IMR-90 (cell line): ENCODE measurements at regions not wholly inside any gene's neighbourhood (a gene's known extent, or its start where the extent isn't known, plus 50 kb on each side); places are given as distances from the start of the nearest gene placed in this dataset.

Experiments used
- ATAC-seq: fragments of 200-7000 bp; cut with Tn5 transposase; 2 replicates; pipeline ENCODE4 v1.9.1; 2020; ENCODE audit warnings: low read depth, mild to moderate bottlenecking, moderate library complexity
- BruUV-seq: library from RNA; stranded (reverse); fragments of 400-500 nt; replicated peaks from 2 replicates; lab custom pipeline; 2021; lab: Mats Ljungman, UMichigan
- CTCF ChIA-PET: fragments of 300-600 bp; formaldehyde crosslinking; extraction: SDS; loops from one replicate; lab custom pipeline; 2021; ENCODE audit warnings: antibody characterized with exemption; lab: Yijun Ruan, JAX
- POLR2A ChIA-PET: fragments of 300-600 bp; sonication (Branson Sonifier 250); formaldehyde crosslinking; loops from one replicate; lab custom pipeline; 2022; ENCODE audit warnings: antibody characterized with exemption; ENCODE audit not compliant: unreplicated experiment; lab: Charles Lee
- DNase-seq: peaks from one replicate; pipeline ENCODE4 v3.0.0; 2013
- H2AFZ ChIP-seq: replicated peaks from 2 replicates; pipeline ENCODE3; 2013; ENCODE audit warnings: low read length, mild to moderate bottlenecking; ENCODE audit not compliant: poor library complexity
- H2AK5ac ChIP-seq: 2 replicates; pipeline ENCODE4 v1.6.1; 2013; ENCODE audit warnings: low read depth, low read length, inconsistent platforms
- H2AK9ac ChIP-seq: replicated peaks from 2 replicates; pipeline ENCODE3; 2013; ENCODE audit warnings: mild to moderate bottlenecking, low read depth, low read length, moderate library complexity; ENCODE audit not compliant: poor library complexity
- H2BK120ac ChIP-seq: 2 replicates; pipeline ENCODE4 v1.6.1; 2013; ENCODE audit warnings: low read depth, low read length, inconsistent platforms
- H2BK15ac ChIP-seq: 3 replicates; pipeline ENCODE4 v1.6.1; 2013; ENCODE audit warnings: low read depth, low read length, inconsistent platforms
- H2BK20ac ChIP-seq: 2 replicates; pipeline ENCODE4 v1.6.1; 2013; ENCODE audit warnings: low read depth, mild to moderate bottlenecking, inconsistent platforms, low read length, moderate library complexity
- H2BK5ac ChIP-seq: 2 replicates; pipeline ENCODE4 v1.6.1; 2013; ENCODE audit warnings: mild to moderate bottlenecking, low read depth, low read length, inconsistent platforms; ENCODE audit not compliant: poor library complexity, severe bottlenecking
- H3K14ac ChIP-seq: replicated peaks from 2 replicates; pipeline ENCODE4 v1.6.1; 2013; ENCODE audit warnings: low read depth, low read length, inconsistent platforms
- H3K18ac ChIP-seq: 2 replicates; pipeline ENCODE4 v1.6.1; 2013; ENCODE audit warnings: low read depth, low read length, control low read depth
- H3K23ac ChIP-seq: 2 replicates; pipeline ENCODE4 v1.6.1; 2013; ENCODE audit warnings: low read depth, low read length, inconsistent platforms
- H3K27ac ChIP-seq: 2 replicates; pipeline ENCODE4 v1.5.1; 2013; ENCODE audit warnings: mild to moderate bottlenecking, control low read depth, low read length; ENCODE audit not compliant: insufficient read depth
- H3K27me3 ChIP-seq: 2 replicates; pipeline ENCODE4 v1.6.1; 2013; ENCODE audit warnings: low read length; ENCODE audit not compliant: control insufficient read depth, insufficient read depth
- H3K36me3 ChIP-seq: 2 replicates; pipeline ENCODE4 v1.6.1; 2013; ENCODE audit warnings: low read length, mixed read lengths; ENCODE audit not compliant: control insufficient read depth, insufficient read depth
- H3K4ac ChIP-seq: 2 replicates; pipeline ENCODE4 v1.6.1; 2013; ENCODE audit warnings: low read depth, low read length, inconsistent platforms
- H3K4me1 ChIP-seq: 2 replicates; pipeline ENCODE4 v1.6.1; 2013; ENCODE audit warnings: low read length, mixed read lengths; ENCODE audit not compliant: control insufficient read depth, insufficient read depth
- H3K4me2 ChIP-seq: 2 replicates; pipeline ENCODE4 v1.6.1; 2013; ENCODE audit warnings: low read depth, mild to moderate bottlenecking, control low read depth, low read length, moderate library complexity
- H3K4me3 ChIP-seq: 2 replicates; pipeline ENCODE4 v1.5.1; 2013; ENCODE audit warnings: low read depth, mild to moderate bottlenecking, control low read depth, low read length, moderate library complexity; ENCODE audit not compliant: insufficient read depth
- H3K56ac ChIP-seq: 2 replicates; pipeline ENCODE4 v1.6.1; 2013; ENCODE audit warnings: low read length, inconsistent platforms; ENCODE audit not compliant: insufficient read depth; ENCODE audit errors: extremely low read depth
- H3K79me1 ChIP-seq, 2 experiments: 2 replicates each; pipeline ENCODE4 v1.6.1; 2013; ENCODE audit warnings: low read length in 2 of 2, inconsistent platforms in 1 of 2, low read depth in 1 of 2
- H3K9ac ChIP-seq: 2 replicates; pipeline ENCODE4 v1.6.1; 2013; ENCODE audit warnings: low read depth, low read length, control low read depth
- H3K9me1 ChIP-seq: 2 replicates; pipeline ENCODE4 v1.6.1; 2013; ENCODE audit warnings: low read length, inconsistent platforms; ENCODE audit not compliant: insufficient read depth
- H3K9me3 ChIP-seq: 2 replicates; pipeline ENCODE4 v1.6.1; 2013; ENCODE audit warnings: low read length; ENCODE audit not compliant: control insufficient read depth, insufficient read depth
- H4K20me1 ChIP-seq: 2 replicates; pipeline ENCODE4 v1.6.1; 2013; ENCODE audit warnings: low read length, inconsistent platforms; ENCODE audit not compliant: insufficient read depth
- H4K5ac ChIP-seq: 2 replicates; pipeline ENCODE4 v1.6.1; 2013; ENCODE audit warnings: mild to moderate bottlenecking, low read depth, low read length, control low read depth
- H4K8ac ChIP-seq, 2 experiments: 2 replicates each; pipeline ENCODE4 v1.6.1; 2013; ENCODE audit warnings: low read depth in 2 of 2, low read length in 2 of 2, control low read depth in 1 of 2, inconsistent platforms in 1 of 2
- H4K91ac ChIP-seq: 2 replicates; pipeline ENCODE4 v1.6.1; 2013; ENCODE audit warnings: low read depth, low read length, inconsistent platforms; ENCODE audit not compliant: insufficient read depth
- BHLHE40 ChIP-seq: fragments of 150-350 bp; IDR thresholded peaks from 2 replicates; pipeline ENCODE4 v1.6.1; 2016; ENCODE audit warnings: mild to moderate bottlenecking, low read depth, low read length
- CEBPB ChIP-seq: IDR thresholded peaks from 2 replicates; pipeline ENCODE4 v1.6.1; 2012; ENCODE audit warnings: low read depth, low read length, improper control_type of control experiment
- CHD1 ChIP-seq: IDR thresholded peaks from 2 replicates; pipeline ENCODE4 v1.6.1; 2012; ENCODE audit warnings: low read depth, low read length, improper control_type of control experiment
- CTCF ChIP-seq: conservative IDR thresholded peaks from 2 replicates; pipeline ENCODE4 v1.5.1; 2012; ENCODE audit warnings: mild to moderate bottlenecking, low read depth, low read length, improper control_type of control experiment
- FOS ChIP-seq: fragments of 150-350 bp; IDR thresholded peaks from 2 replicates; pipeline ENCODE4 v1.6.1; 2016; ENCODE audit warnings: low read depth, low read length
- MAFK ChIP-seq: IDR thresholded peaks from 2 replicates; pipeline ENCODE4 v1.6.1; 2012; ENCODE audit warnings: low read depth, low read length, improper control_type of control experiment
- MAZ ChIP-seq: IDR thresholded peaks from 2 replicates; pipeline ENCODE4 v1.6.1; 2012; ENCODE audit warnings: low read depth, mild to moderate bottlenecking, low read length, improper control_type of control experiment, moderate library complexity, borderline replicate concordance
- MXI1 ChIP-seq: IDR thresholded peaks from 2 replicates; pipeline ENCODE4 v1.6.1; 2012; ENCODE audit warnings: low read depth, mild to moderate bottlenecking, low read length, moderate library complexity, borderline replicate concordance
- NFE2L2 ChIP-seq: fragments of 150-350 bp; IDR thresholded peaks from 2 replicates; pipeline ENCODE4 v1.6.1; 2016; ENCODE audit warnings: low read depth, mild to moderate bottlenecking, low read length
- POLR2A ChIP-seq: IDR thresholded peaks from 2 replicates; pipeline ENCODE4 v1.6.1; 2012; ENCODE audit warnings: mild to moderate bottlenecking, low read depth, low read length
- RAD21 ChIP-seq: IDR thresholded peaks from 2 replicates; pipeline ENCODE4 v1.6.1; 2012; ENCODE audit warnings: low read length, improper control_type of control experiment
- RCOR1 ChIP-seq: IDR thresholded peaks from 2 replicates; pipeline ENCODE4 v1.6.1; 2012; ENCODE audit warnings: mild to moderate bottlenecking, low read length, improper control_type of control experiment; ENCODE audit not compliant: insufficient replicate concordance
- RFX5 ChIP-seq: IDR thresholded peaks from 2 replicates; pipeline ENCODE4 v1.8.0; 2012; ENCODE audit warnings: low read depth, mild to moderate bottlenecking, low read length, moderate library complexity
- SMC3 ChIP-seq: fragments of 150-350 bp; IDR thresholded peaks from 2 replicates; pipeline ENCODE4 v1.6.1; 2016; ENCODE audit warnings: low read depth, mild to moderate bottlenecking, antibody characterized with exemption, low read length, moderate library complexity
- dilution Hi-C: fragments of 300-500 bp; cut with HindIII; formaldehyde crosslinking; loops from one replicate; pipeline ENCODE4 v1.14.3; 2018; ENCODE audit warnings: low sequenced_read_pairs; ENCODE audit not compliant: unreplicated experiment
- in situ Hi-C: fragments of 300-500 bp; cut with MboI; formaldehyde crosslinking; loops from 3 replicates; pipeline ENCODE4 v1.14.3; 2019; ENCODE audit warnings: low sequenced_read_pairs, inconsistent platforms, mixed read lengths
- intact Hi-C: fragments of 100-400 bp; cut with micrococcal nuclease; formaldehyde crosslinking; loops from 2 replicates; pipeline ENCODE4 v1.10.0; 2022
- TF ChIP-seq, protein P1 (sequence below): fragments of 150-350 bp; IDR thresholded peaks from 2 replicates; pipeline ENCODE4 v1.6.1; 2017; ENCODE audit warnings: mild to moderate bottlenecking, antibody characterized with exemption, low read length, low read depth
- TF ChIP-seq, protein P2 (sequence below): fragments of 150-350 bp; IDR thresholded peaks from 2 replicates; pipeline ENCODE4 v1.6.1; 2016; ENCODE audit warnings: low read depth, mild to moderate bottlenecking, low read length, moderate library complexity, borderline replicate concordance

DNA sequence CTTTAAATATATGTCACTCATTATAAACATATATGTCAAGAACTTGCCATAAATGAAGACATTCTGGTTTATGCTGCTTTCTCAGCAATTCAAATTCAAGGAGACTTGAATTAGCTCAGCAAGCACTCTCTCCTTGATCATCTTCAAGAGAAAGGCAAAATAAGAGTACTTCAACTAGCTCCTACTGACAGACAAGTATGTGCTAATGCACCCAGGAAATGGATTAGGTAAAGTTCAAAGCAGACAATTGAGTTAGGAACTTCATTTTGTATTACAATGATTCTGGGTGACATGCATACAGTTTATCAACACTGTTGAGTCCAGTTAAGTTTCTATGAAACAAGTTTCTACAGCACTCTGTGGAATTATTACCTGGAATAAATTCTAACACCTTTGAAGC lies 455.9 kb upstream of the USP15 start:
- dilution Hi-C loops = no loop called here
- H4K5ac ChIP-seq = no peak overlapping the region
- CTCF ChIA-PET = no interaction called here

More for the DNA sequence above, 455.9 kb upstream of the USP15 start:
- H2BK120ac ChIP-seq = no peak overlapping the region
- H3K9me1 ChIP-seq = no peaks in the 10 kb centered on the region
- H2BK15ac ChIP-seq = no peak overlapping the region
- H3K4me2 ChIP-seq = no peak overlapping the region
- H3K9me3 ChIP-seq = peaks cover 2% of the 10 kb centered on the region; the same call in 1 of the 2 replicates
- no peak overlapping the region for H2BK5ac ChIP-seq
- H4K91ac ChIP-seq = no peak overlapping the region
- ATAC-seq (no peak), DNase-seq (no peak)
- H3K14ac ChIP-seq = no peak overlapping the region
- no peak overlapping the region for H3K4me3 ChIP-seq
- no peak overlapping the region for H3K56ac ChIP-seq
- no peak overlapping the region for H3K18ac ChIP-seq
- POLR2A ChIA-PET = no interaction called here
- intact Hi-C loops (no loop called here), in situ Hi-C loops (no loop called here)
- H3K27me3 ChIP-seq = no peaks in the 10 kb centered on the region
- BruUV-seq = no TSS peak
- H4K8ac ChIP-seq = no peak overlapping the region
- no peak overlapping the region for H2BK20ac ChIP-seq
- no peak overlapping the region for H2AFZ ChIP-seq
- H3K36me3 ChIP-seq = no peaks in the 10 kb centered on the region
- no peak overlapping the region for H2AK9ac ChIP-seq
- H3K4ac ChIP-seq = no peak overlapping the region
- TF ChIP-seq MAFK = no peak
- TF ChIP-seq RCOR1 = no peak
- TF ChIP-seq BHLHE40 = no peak
- TF ChIP-seq CEBPB = no peak
- TF ChIP-seq NFE2L2 = no peak
- no peak for TF ChIP-seq MAZ
- no peak for TF ChIP-seq CTCF
- TF ChIP-seq RFX5 = no peak
- TF ChIP-seq RAD21 = no peak
- TF ChIP-seq MXI1 = no peak
- TF ChIP-seq FOS = no peak
- no peak for TF ChIP-seq POLR2A
- no peak for TF ChIP-seq SMC3
- TF ChIP-seq, protein P1, sequence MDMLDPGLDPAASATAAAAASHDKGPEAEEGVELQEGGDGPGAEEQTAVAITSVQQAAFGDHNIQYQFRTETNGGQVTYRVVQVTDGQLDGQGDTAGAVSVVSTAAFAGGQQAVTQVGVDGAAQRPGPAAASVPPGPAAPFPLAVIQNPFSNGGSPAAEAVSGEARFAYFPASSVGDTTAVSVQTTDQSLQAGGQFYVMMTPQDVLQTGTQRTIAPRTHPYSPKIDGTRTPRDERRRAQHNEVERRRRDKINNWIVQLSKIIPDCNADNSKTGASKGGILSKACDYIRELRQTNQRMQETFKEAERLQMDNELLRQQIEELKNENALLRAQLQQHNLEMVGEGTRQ = no peak
- TF ChIP-seq, protein P2, sequence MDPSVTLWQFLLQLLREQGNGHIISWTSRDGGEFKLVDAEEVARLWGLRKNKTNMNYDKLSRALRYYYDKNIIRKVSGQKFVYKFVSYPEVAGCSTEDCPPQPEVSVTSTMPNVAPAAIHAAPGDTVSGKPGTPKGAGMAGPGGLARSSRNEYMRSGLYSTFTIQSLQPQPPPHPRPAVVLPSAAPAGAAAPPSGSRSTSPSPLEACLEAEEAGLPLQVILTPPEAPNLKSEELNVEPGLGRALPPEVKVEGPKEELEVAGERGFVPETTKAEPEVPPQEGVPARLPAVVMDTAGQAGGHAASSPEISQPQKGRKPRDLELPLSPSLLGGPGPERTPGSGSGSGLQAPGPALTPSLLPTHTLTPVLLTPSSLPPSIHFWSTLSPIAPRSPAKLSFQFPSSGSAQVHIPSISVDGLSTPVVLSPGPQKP = no peak
- no peak for TF ChIP-seq CHD1
- H3K9ac ChIP-seq = no peak overlapping the region
- no peaks in the 10 kb centered on the region for H3K79me1 ChIP-seq
- no peak overlapping the region for H3K27ac ChIP-seq
- no peak overlapping the region for H2AK5ac ChIP-seq
- no peak overlapping the region for H3K23ac ChIP-seq
- no peaks in the 10 kb centered on the region for H3K4me1 ChIP-seq
- H4K20me1 ChIP-seq = no peaks in the 10 kb centered on the region
